MM.1S (cell line): ENCODE measurements at regions not wholly inside any gene's neighbourhood (a gene's known extent, or its start where the extent isn't known, plus 50 kb on each side); places are given as distances from the start of the nearest gene placed in this dataset.

Experiments
- DNase-seq: peaks from one replicate; pipeline ENCODE4 v3.0.0-alpha.2; 2015
- H2AFZ ChIP-seq: fragments of 300-600 bp; sonication (generic); 2 replicates; pipeline ENCODE4 v1.6.0; 2016; ENCODE audit warnings: antibody characterized with exemption, low read length
- H3F3A ChIP-seq: fragments of 300-600 bp; sonication (generic); 2 replicates; pipeline ENCODE4 v1.6.1; 2016; ENCODE audit warnings: mild to moderate bottlenecking, antibody characterized with exemption, low read length, moderate library complexity, mixed read lengths; ENCODE audit not compliant: insufficient read depth
- H3K27ac ChIP-seq: fragments of 300-600 bp; sonication (generic); 2 replicates; pipeline ENCODE4 v1.5.1; 2016; ENCODE audit warnings: mild to moderate bottlenecking, low read length
- H3K27me3 ChIP-seq: fragments of 300-600 bp; sonication (generic); replicated peaks from 2 replicates; pipeline ENCODE4 v1.6.0; 2016; ENCODE audit warnings: low read length; ENCODE audit not compliant: insufficient read depth
- H3K36me3 ChIP-seq: fragments of 300-600 bp; sonication (generic); replicated peaks from 2 replicates; pipeline ENCODE4 v1.6.1; 2016; ENCODE audit warnings: mild to moderate bottlenecking, low read length, mixed read lengths; ENCODE audit not compliant: insufficient read depth
- H3K4me1 ChIP-seq: fragments of 300-600 bp; sonication (generic); 2 replicates; pipeline ENCODE4 v1.6.1; 2016; ENCODE audit warnings: low read length, mixed read lengths
- H3K4me2 ChIP-seq: fragments of 300-600 bp; sonication (generic); 2 replicates; pipeline ENCODE4 v1.6.0; 2016; ENCODE audit warnings: low read depth, low read length
- H3K4me3 ChIP-seq: fragments of 300-600 bp; sonication (generic); 2 replicates; pipeline ENCODE4 v1.5.1; 2016; ENCODE audit warnings: low read length, mixed read lengths
- H3K79me2 ChIP-seq: fragments of 300-600 bp; sonication (generic); 2 replicates; pipeline ENCODE4 v1.6.1; 2016; ENCODE audit warnings: mixed run types, low read length, mixed read lengths
- H3K9ac ChIP-seq: fragments of 300-600 bp; sonication (generic); 2 replicates; pipeline ENCODE4 v1.6.1; 2016; ENCODE audit warnings: low read length, mixed read lengths
- H3K9me2 ChIP-seq: fragments of 300-600 bp; sonication (generic); replicated peaks from 2 replicates; pipeline ENCODE4 v1.6.1; 2016; ENCODE audit warnings: mild to moderate bottlenecking, low read length, mixed read lengths; ENCODE audit not compliant: insufficient read depth
- H3K9me3 ChIP-seq: fragments of 300-600 bp; sonication (generic); replicated peaks from 2 replicates; pipeline ENCODE4 v1.6.1; 2016; ENCODE audit warnings: mild to moderate bottlenecking, low read length, mixed read lengths; ENCODE audit not compliant: insufficient read depth
- H4K20me1 ChIP-seq: fragments of 300-600 bp; sonication (generic); 2 replicates; pipeline ENCODE4 v1.6.1; 2016; ENCODE audit warnings: mild to moderate bottlenecking, low read length, moderate library complexity, mixed read lengths; ENCODE audit not compliant: insufficient read depth
- EZH2 ChIP-seq: fragments of 300-600 bp; sonication (generic); optimal IDR thresholded peaks from 2 replicates; pipeline ENCODE3; 2017; ENCODE audit warnings: low read depth, mild to moderate bottlenecking, antibody characterized with exemption, low read length, mixed read lengths
- EZH2phosphoT487 ChIP-seq: fragments of 300-600 bp; sonication (generic); IDR thresholded peaks from 2 replicates; pipeline ENCODE4 v1.6.1; 2018; ENCODE audit warnings: antibody characterized with exemption, low read length
- TF ChIP-seq, protein P1 (sequence below): fragments of 300-600 bp; sonication (generic); IDR thresholded peaks from 2 replicates; pipeline ENCODE4 v1.5.1; 2016; ENCODE audit warnings: antibody characterized with exemption, low read length, mixed read lengths

DNA sequence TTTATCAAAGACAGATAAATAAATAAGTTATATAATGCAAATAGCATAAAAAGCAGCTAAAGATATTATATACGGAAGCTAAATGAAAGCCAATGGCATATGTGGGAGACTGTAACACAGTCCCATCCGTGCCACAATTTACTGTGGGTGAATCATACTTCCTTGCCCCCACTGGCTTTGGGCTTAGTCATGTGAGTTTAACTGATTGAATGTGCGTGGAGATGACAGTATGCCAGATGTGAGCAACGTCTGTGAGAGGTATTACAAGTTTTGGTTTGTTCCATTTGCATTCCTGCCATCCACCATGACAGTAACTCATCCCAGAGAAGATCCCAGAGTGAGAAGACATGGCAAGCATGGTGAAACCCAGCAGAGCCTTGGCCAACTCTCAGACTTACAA lies 340.0 kb downstream of the SUCLA2 start:
- no peak overlapping the region for H3K27ac ChIP-seq
- H2AFZ ChIP-seq, result no peak overlapping the region
- no peaks in the 10 kb centered on the region for H3K27me3 ChIP-seq
- H3K4me1 ChIP-seq, result no peaks in the 10 kb centered on the region
- H3K9ac ChIP-seq, result no peak overlapping the region
- H3K36me3 ChIP-seq, result no peaks in the 10 kb centered on the region
- H3K4me2 ChIP-seq, result no peak overlapping the region
- H3F3A ChIP-seq, result no peaks in the 10 kb centered on the region
- no peak overlapping the region for H3K4me3 ChIP-seq
- H3K9me2 ChIP-seq, result no peaks in the 10 kb centered on the region
- H4K20me1 ChIP-seq, result no peaks in the 10 kb centered on the region
- TF ChIP-seq EZH2phosphoT487 (no peak), EZH2 (no peak)
- TF ChIP-seq, protein P1, sequence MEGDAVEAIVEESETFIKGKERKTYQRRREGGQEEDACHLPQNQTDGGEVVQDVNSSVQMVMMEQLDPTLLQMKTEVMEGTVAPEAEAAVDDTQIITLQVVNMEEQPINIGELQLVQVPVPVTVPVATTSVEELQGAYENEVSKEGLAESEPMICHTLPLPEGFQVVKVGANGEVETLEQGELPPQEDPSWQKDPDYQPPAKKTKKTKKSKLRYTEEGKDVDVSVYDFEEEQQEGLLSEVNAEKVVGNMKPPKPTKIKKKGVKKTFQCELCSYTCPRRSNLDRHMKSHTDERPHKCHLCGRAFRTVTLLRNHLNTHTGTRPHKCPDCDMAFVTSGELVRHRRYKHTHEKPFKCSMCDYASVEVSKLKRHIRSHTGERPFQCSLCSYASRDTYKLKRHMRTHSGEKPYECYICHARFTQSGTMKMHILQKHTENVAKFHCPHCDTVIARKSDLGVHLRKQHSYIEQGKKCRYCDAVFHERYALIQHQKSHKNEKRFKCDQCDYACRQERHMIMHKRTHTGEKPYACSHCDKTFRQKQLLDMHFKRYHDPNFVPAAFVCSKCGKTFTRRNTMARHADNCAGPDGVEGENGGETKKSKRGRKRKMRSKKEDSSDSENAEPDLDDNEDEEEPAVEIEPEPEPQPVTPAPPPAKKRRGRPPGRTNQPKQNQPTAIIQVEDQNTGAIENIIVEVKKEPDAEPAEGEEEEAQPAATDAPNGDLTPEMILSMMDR, result no peak
- H3K79me2 ChIP-seq, result no peaks in the 10 kb centered on the region
- no peaks in the 10 kb centered on the region for H3K9me3 ChIP-seq
- DNase-seq, result no peak

DNA sequence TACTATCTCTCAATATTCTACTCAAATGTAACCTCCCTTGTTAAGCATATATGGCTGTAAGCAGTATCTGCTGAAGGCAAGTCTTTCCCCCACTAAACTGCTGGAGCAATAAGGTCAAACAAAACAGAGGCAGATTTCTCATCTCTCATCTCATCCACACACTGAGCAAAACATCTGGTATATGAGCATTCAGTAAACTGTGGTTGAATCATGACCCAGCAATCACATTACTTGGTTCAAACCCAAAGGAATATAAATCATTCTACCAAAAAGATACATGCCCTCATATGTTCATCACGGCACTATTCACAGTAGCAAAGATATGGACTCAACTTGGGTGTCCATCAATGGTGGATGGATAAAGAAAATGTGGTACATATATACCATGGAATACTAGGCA lies 344.4 kb downstream of the SUCLA2 start:
- H3K4me3 ChIP-seq, result no peak overlapping the region
- H3K27ac ChIP-seq, result no peak overlapping the region
- no peak overlapping the region for H3K4me2 ChIP-seq
- H3K9me3 ChIP-seq, result no peaks in the 10 kb centered on the region
- no peaks in the 10 kb centered on the region for H4K20me1 ChIP-seq
- DNase-seq, result no peak
- no peak overlapping the region for H3K9ac ChIP-seq
- no peaks in the 10 kb centered on the region for H3K9me2 ChIP-seq
- H3K4me1 ChIP-seq, result no peaks in the 10 kb centered on the region
- H3K36me3 ChIP-seq, result no peaks in the 10 kb centered on the region
- no peak overlapping the region for H2AFZ ChIP-seq
- no peaks in the 10 kb centered on the region for H3K79me2 ChIP-seq
- no peaks in the 10 kb centered on the region for H3K27me3 ChIP-seq
- TF ChIP-seq EZH2phosphoT487 (no peak), EZH2 (no peak)
- TF ChIP-seq, protein P1, result no peak
- no peaks in the 10 kb centered on the region for H3F3A ChIP-seq

DNA sequence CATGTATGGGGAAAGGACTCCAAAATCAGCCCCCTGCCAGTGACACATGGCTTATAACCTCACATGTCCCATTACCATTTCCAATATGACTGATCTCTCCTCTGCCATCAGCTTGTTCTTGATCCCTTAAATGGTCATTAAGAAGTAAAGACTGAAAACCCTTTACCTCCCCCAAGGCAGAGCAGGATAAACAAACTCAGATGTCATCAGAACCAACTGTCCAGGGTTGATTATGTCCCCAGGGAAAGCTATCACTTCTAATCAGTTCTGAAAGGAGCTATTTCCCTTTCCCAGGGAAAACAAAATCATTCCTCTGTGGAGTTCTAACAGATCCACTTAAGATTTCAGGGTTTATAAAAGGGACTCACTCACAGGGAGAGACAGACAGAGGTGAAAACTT lies 350.9 kb downstream of the SUCLA2 start:
- Histone ChIP-seq H3K79me2 (no peaks in the 10 kb centered on the region), H3K27me3 (no peaks in the 10 kb centered on the region), H3F3A (no peaks in the 10 kb centered on the region), H3K27ac (no peak overlapping the region), H3K9me2 (no peaks in the 10 kb centered on the region), H3K4me3 (no peak overlapping the region), H4K20me1 (no peaks in the 10 kb centered on the region), H3K4me2 (no peak overlapping the region), H2AFZ (no peak overlapping the region), H3K36me3 (no peaks in the 10 kb centered on the region), H3K9ac (no peak overlapping the region), H3K4me1 (no peaks in the 10 kb centered on the region), H3K9me3 (no peaks in the 10 kb centered on the region)
- no peak for DNase-seq
- TF ChIP-seq, protein P1, result no peak
- no peak for TF ChIP-seq EZH2
- TF ChIP-seq EZH2phosphoT487, result no peak
